ENCODE measurements at regions not wholly inside any gene's neighbourhood (a gene's known extent, or its start where the extent isn't known, plus 50 kb on each side); places are given as distances from the start of the nearest gene placed in this dataset.

DNA sequence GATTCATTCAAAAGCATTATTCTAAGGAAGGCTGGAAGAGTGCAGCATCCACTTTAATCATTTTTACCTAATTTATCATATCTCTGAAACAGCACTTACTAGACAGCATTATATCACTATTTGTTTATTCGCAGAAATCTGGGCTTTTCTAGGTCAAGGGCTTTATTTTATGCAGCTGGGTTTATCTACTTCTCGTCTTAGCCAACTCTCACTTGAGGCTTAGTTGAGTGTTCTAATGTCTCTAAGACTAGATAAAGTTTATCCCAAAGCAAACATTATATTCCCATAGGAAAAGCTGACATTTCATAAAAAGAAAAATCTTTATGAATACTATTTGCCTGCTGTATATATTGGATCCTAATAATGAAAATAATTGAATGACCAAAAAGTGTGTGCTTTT, 720.8 kb upstream of the FLRT2 start:
- Histone ChIP-seq H3K27me3 (ENCODE audit: control insufficient read depth, insufficient read depth, low read length) (no peaks in the 10 kb centered on the region), H3K4me1 (ENCODE audit: control insufficient read depth in 2 of 3, insufficient read depth in 2 of 3, low read depth in 1 of 3, low read length in 3 of 3) (no peaks in the 10 kb centered on the region), H3K4me3 (ENCODE audit: low read length in 3 of 3) (no peak overlapping the region), H3K36me3 (ENCODE audit: control insufficient read depth in 2 of 3, insufficient read depth in 3 of 3, low read length in 3 of 3) (no peaks in the 10 kb centered on the region), H3K9me3 (ENCODE audit: control insufficient read depth in 2 of 3, insufficient read depth in 1 of 3, low read length in 3 of 3) (no peaks in the 10 kb centered on the region), H3K9ac (ENCODE audit: low read length in 3 of 3) (no peak overlapping the region), H3K27ac (ENCODE audit: low read depth in 2 of 2, low read length in 2 of 2) (no peak overlapping the region)
- DNase-seq (no peak), FAIRE-seq (no peak)
- TF ChIP-seq CTCF (IDR thresholded peaks at IDR 0.05; ENCODE audit: borderline replicate concordance, extremely low read depth, insufficient read depth): no peak
- intact Hi-C loops (cut with DNase I): no loop called here

GRCh38 chr14:84814391-84814790, 715.6 kb upstream of the FLRT2 start:
- Histone ChIP-seq H3K36me3 (ENCODE audit: control insufficient read depth in 2 of 3, insufficient read depth in 3 of 3, low read length in 3 of 3) (no peaks in the 10 kb centered on the region), H3K4me3 (ENCODE audit: low read length in 3 of 3) (no peak overlapping the region), H3K9me3 (ENCODE audit: control insufficient read depth in 2 of 3, insufficient read depth in 1 of 3, low read length in 3 of 3) (peaks cover 0 to 3% (median 0%) of the 10 kb centered on the region in 3 donors), H3K27me3 (ENCODE audit: control insufficient read depth, insufficient read depth, low read length) (no peaks in the 10 kb centered on the region), H3K4me1 (ENCODE audit: control insufficient read depth in 2 of 3, insufficient read depth in 2 of 3, low read depth in 1 of 3, low read length in 3 of 3) (no peaks in the 10 kb centered on the region), H3K27ac (ENCODE audit: low read depth in 2 of 2, low read length in 2 of 2) (no peak overlapping the region), H3K9ac (ENCODE audit: low read length in 3 of 3) (no peak overlapping the region)
- intact Hi-C loops (cut with DNase I): no loop called here
- TF ChIP-seq CTCF (IDR thresholded peaks at IDR 0.05; ENCODE audit: borderline replicate concordance, extremely low read depth, insufficient read depth): no peak
- no peak for DNase-seq
- no peak for FAIRE-seq

DNA sequence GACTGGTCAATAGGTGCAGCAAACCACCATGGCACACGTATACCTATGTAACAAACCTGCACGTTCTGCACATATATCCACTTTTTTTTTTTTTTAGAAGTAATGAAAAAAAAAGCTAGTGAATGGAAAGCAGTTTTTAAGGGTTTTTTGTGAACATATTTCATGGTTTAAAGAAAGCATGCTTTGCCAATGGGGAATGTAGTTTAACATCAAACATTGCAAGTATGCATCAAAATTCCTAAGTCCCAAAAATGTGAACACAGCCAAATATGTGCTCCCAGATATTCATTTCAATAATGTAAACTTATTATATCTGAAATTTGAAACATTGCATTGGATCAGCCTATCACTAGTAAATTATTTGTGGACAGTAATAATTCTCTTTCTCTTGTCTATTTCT, 710.4 kb upstream of the FLRT2 start:
- intact Hi-C loops (cut with DNase I): no loop called here

More for the DNA sequence above, 710.4 kb upstream of the FLRT2 start:
- Histone ChIP-seq H3K27me3 (ENCODE audit: control insufficient read depth, insufficient read depth, low read length) (no peaks in the 10 kb centered on the region), H3K4me1 (ENCODE audit: control insufficient read depth in 2 of 3, insufficient read depth in 2 of 3, low read depth in 1 of 3, low read length in 3 of 3) (no peaks in the 10 kb centered on the region), H3K27ac (ENCODE audit: low read depth in 2 of 2, low read length in 2 of 2) (no peak overlapping the region), H3K4me3 (ENCODE audit: low read length in 3 of 3) (no peak overlapping the region), H3K9me3 (ENCODE audit: control insufficient read depth in 2 of 3, insufficient read depth in 1 of 3, low read length in 3 of 3) (peaks cover 0 to 3% (median 0%) of the 10 kb centered on the region in 3 donors), H3K9ac (ENCODE audit: low read length in 3 of 3) (no peak overlapping the region), H3K36me3 (ENCODE audit: control insufficient read depth in 2 of 3, insufficient read depth in 3 of 3, low read length in 3 of 3) (no peaks in the 10 kb centered on the region)
- DNase-seq (no peak), FAIRE-seq (no peak)
- TF ChIP-seq CTCF (IDR thresholded peaks at IDR 0.05; ENCODE audit: borderline replicate concordance, extremely low read depth, insufficient read depth): no peak

Measured in kidney (tissue), 13 donors.